LNCaP clone FGC (cell line): ENCODE measurements at regions not wholly inside any gene's neighbourhood (a gene's known extent, or its start where the extent isn't known, plus 50 kb on each side); places are given as distances from the start of the nearest gene placed in this dataset.

Source experiments
- DNase-seq: peaks from one replicate; pipeline ENCODE4 v3.0.0-alpha.2; 2011; ENCODE audit warnings: low read depth
- H3K4me3 ChIP-seq: 2 replicates; pipeline ENCODE4 v1.5.1; 2011; ENCODE audit warnings: mild to moderate bottlenecking, low read depth, low read length, control low read depth
- TF ChIP-seq, protein P1 (sequence below): IDR thresholded peaks from 2 replicates; pipeline ENCODE4 v1.5.1; 2012; ENCODE audit warnings: mild to moderate bottlenecking; ENCODE audit not compliant: control insufficient read depth, insufficient read depth; ENCODE audit errors: extremely low read depth

DNA sequence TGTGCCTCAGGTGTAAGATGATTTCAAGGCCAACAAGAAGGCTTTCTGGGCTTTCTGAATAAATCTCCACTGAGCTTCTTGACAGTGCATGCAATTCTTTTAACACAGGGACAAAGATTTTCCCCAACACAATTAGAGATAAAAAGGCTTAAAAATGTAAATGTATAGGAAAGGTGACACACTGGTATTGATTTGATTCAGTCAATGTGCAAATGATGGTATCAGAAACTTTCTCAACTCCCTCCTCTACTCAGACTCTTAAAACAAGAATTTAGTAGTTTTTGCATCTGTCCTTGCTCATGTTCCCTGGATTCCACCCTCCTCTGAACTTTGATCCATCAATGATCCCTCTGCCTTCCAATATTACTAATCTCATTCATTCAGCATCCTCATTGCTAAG is 111.6 kb upstream of the FNDC3A start:
- TF ChIP-seq, protein P1, sequence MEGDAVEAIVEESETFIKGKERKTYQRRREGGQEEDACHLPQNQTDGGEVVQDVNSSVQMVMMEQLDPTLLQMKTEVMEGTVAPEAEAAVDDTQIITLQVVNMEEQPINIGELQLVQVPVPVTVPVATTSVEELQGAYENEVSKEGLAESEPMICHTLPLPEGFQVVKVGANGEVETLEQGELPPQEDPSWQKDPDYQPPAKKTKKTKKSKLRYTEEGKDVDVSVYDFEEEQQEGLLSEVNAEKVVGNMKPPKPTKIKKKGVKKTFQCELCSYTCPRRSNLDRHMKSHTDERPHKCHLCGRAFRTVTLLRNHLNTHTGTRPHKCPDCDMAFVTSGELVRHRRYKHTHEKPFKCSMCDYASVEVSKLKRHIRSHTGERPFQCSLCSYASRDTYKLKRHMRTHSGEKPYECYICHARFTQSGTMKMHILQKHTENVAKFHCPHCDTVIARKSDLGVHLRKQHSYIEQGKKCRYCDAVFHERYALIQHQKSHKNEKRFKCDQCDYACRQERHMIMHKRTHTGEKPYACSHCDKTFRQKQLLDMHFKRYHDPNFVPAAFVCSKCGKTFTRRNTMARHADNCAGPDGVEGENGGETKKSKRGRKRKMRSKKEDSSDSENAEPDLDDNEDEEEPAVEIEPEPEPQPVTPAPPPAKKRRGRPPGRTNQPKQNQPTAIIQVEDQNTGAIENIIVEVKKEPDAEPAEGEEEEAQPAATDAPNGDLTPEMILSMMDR: no peak
- no peak overlapping the region for H3K4me3 ChIP-seq
- DNase-seq: no peak

DNA sequence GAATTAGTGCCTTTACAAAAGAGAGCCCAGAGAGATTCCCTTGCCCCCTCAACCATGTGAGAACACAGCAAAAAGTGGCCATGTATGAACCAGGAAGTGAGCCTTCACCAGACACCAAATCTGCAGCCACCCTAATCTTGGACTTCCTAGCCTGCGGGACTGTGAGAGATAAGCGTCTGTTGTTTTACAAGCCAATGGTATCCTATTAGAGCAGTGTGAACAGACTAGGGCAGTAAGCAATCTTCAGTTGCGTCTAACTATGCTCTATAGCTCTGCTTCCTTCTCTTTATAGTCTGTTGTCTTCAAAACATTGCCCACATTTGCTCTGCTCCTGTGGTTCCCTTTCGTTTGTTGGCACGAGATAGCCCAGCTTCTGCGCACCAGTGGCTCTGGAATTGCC is 109.5 kb upstream of the FNDC3A start:
- no peak for DNase-seq
- H3K4me3 ChIP-seq: no peak overlapping the region
- TF ChIP-seq, protein P1: no peak

DNA sequence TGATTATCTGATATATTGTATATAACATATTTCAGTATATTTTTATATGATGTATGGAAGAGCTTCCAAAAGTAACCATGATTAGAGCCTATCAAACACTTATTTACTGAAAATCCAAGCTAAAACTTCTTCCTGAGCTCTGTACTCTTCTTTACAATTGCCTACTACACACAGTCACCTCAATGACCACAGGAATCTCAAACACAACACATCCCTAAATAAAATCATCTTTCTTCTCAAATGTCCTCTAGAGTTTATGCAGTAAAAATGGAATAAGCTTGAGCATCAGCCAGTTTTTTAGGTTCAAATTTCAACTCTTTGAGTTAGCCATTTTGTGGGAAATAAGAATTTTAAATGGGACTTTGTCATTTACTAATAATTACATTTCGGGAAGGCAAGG is 102.6 kb upstream of the FNDC3A start:
- TF ChIP-seq, protein P1: no peak
- no peak for DNase-seq

DNA sequence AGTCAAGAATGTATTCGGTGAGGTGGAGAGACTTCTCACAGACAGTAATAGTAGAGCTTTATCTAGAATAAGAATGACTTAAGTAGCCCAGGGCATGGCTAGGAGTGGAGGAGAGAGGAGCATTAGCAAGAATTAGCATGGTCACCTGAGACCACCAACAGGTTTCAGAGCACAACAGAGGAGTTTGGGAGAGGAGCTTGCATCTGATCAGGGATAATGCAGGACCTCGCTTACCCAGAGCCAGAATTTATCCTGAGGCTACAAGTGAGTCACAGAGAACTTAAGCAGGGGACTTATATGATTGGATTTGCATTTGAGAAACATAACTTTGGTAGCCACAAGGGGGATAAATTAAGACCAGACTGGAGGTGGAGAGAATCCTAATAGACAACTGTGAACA is 102.1 kb upstream of the FNDC3A start:
- DNase-seq: no peak
- TF ChIP-seq, protein P1: no peak
- H3K4me3 ChIP-seq: no peak overlapping the region

More for the DNA sequence above, 102.6 kb upstream of the FNDC3A start:
- no peak overlapping the region for H3K4me3 ChIP-seq

DNA sequence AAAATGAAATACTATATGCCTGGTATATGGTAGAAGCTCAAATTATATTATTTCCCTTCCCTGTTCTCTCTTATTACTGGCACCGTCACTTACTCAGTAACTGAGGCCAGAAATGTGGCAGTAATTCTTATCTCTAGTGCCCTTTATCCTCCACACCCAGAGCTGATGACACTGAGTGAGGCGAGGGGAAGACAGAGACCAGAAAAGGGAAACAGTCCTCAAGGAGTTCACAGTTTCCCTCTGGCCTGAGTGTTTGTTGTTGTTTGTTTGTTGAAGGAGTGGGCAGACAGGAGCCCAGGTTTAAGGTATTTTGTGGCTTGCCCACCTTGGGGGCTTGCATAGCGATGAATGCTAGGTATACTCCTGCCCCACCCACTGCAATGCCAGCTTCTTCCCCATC is 101.5 kb upstream of the FNDC3A start:
- H3K4me3 ChIP-seq: no peak overlapping the region
- TF ChIP-seq, protein P1: no peak
- no peak for DNase-seq

DNA sequence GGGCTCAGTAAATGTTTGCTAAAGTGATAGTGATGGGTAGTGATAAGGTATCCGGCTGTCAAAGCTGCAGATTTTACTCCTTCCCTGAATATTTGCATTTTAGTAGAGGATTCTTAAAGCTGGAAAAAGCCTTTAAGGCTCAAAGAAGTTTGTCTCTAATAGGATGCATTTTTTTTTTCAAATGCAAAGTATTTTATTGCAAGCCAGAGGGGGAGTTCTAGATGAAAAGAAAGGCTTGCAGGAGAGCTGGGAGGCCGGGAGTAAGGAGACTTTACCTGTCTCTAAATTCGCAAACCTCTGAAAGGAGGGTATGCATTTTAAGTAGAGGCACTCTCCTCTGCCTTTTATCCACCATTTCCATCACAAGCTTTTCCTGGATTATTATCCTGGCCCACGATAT is 100.7 kb upstream of the FNDC3A start:
- TF ChIP-seq, protein P1: no peak
- no peak for DNase-seq

DNA sequence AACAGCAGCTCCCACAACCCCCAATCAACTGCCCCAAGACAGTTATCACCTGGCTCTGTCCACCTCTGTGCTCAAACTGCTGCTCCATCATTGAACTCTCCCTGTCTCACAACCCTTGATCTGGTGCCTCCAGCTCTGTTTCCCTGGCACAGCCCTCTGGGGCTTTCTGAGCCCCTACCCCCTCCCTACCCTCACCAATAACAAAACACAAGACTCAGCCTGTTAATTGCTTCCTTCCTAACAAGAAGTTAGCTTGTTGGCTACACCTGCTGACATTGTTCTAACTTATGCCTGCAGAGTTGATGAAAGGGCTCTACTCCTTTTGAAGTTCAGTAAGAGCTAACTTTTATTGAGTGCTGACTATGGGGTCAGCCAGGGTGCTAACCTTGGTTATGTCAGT is 99.4 kb upstream of the FNDC3A start:
- TF ChIP-seq, protein P1: no peak
- no peak overlapping the region for H3K4me3 ChIP-seq
- no peak for DNase-seq

More for the DNA sequence above, 100.7 kb upstream of the FNDC3A start:
- no peak overlapping the region for H3K4me3 ChIP-seq
